ENCODE measurements at regions not wholly inside any gene's neighbourhood (a gene's known extent, or its start where the extent isn't known, plus 50 kb on each side); places are given as distances from the start of the nearest gene placed in this dataset.

GRCh38 chrX:5640071-5640470 is 588.6 kb downstream of the NLGN4X start:
- TF ChIP-seq CTCF (conservative IDR thresholded peaks at IDR 0.05; ENCODE audit: low read length), result no peak
- no peak for TF ChIP-seq EZH2phosphoT487 (IDR thresholded peaks at IDR 0.05; ENCODE audit: borderline replicate concordance)

Measured in Loucy (cell line).